Hepatocyte (in vitro differentiated cells): ENCODE measurements at regions not wholly inside any gene's neighbourhood (a gene's known extent, or its start where the extent isn't known, plus 50 kb on each side); places are given as distances from the start of the nearest gene placed in this dataset.
A peak's percentile ranks its signal among the peaks of the same experiment; 100 is the strongest.

ENCODE experiments used
- DNase-seq: peaks from one replicate; pipeline ENCODE4 v3.0.0-alpha.2; 2016; ENCODE audit warnings: low spot score
- H2AFZ ChIP-seq: fragments of 200-600 bp; sonication (generic); 2 replicates; pipeline ENCODE4 v1.6.0; 2016; ENCODE audit warnings: antibody characterized with exemption, mild to moderate bottlenecking
- H3K27ac ChIP-seq: fragments of 200-600 bp; sonication (generic); 2 replicates; pipeline ENCODE4 v1.5.1; 2016; ENCODE audit warnings: mild to moderate bottlenecking
- H3K27me3 ChIP-seq: fragments of 200-600 bp; sonication (generic); 2 replicates; pipeline ENCODE4 v1.6.1; 2016
- H3K36me3 ChIP-seq: fragments of 200-600 bp; sonication (generic); replicated peaks from 2 replicates; pipeline ENCODE4 v1.5.1; 2016; ENCODE audit warnings: low read depth; ENCODE audit not compliant: insufficient read depth
- H3K4me1 ChIP-seq: fragments of 200-600 bp; sonication (generic); 2 replicates; pipeline ENCODE4 v1.5.1; 2016; ENCODE audit warnings: mild to moderate bottlenecking, moderate library complexity; ENCODE audit not compliant: insufficient read depth
- H3K4me2 ChIP-seq: fragments of 200-600 bp; sonication (generic); 2 replicates; pipeline ENCODE4 v1.6.0; 2016
- H3K4me3 ChIP-seq: fragments of 200-600 bp; sonication (generic); 2 replicates; pipeline ENCODE4 v1.5.1; 2016; ENCODE audit warnings: mild to moderate bottlenecking
- H3K79me2 ChIP-seq: fragments of 200-600 bp; sonication (generic); 2 replicates; pipeline ENCODE4 v1.6.0; 2017; ENCODE audit warnings: mild to moderate bottlenecking
- H3K9me2 ChIP-seq: fragments of 200-600 bp; sonication (generic); replicated peaks from 2 replicates; pipeline ENCODE4 v1.6.0; 2017; ENCODE audit warnings: mild to moderate bottlenecking; ENCODE audit not compliant: insufficient read depth
- H3K9me3 ChIP-seq: fragments of 200-600 bp; sonication (generic); 2 replicates; pipeline ENCODE4 v1.5.1; 2016; ENCODE audit warnings: low read depth, mild to moderate bottlenecking
- H4K20me1 ChIP-seq: fragments of 200-600 bp; sonication (generic); 2 replicates; pipeline ENCODE4 v1.6.0; 2016; ENCODE audit warnings: mild to moderate bottlenecking; ENCODE audit not compliant: insufficient read depth, poor library complexity, severe bottlenecking
- EZH2 ChIP-seq: fragments of 200-600 bp; sonication (generic); IDR thresholded peaks from 2 replicates; pipeline ENCODE4 v1.6.1; 2016; ENCODE audit warnings: antibody characterized with exemption, mild to moderate bottlenecking, borderline replicate concordance
- EZH2phosphoT487 ChIP-seq: fragments of 200-600 bp; sonication (generic); IDR thresholded peaks from one replicate; pipeline ENCODE4 v1.6.1; 2018; ENCODE audit warnings: antibody characterized with exemption, mild to moderate bottlenecking, low read depth, moderate library complexity; ENCODE audit not compliant: unreplicated experiment, severe bottlenecking
- WGBS: methylation state at CpG from one replicate; pipeline ENCODE4 v1.1.6; 2016; ENCODE audit warnings: low lambda C conversion rate; ENCODE audit errors: missing lambda C conversion rate; 5-methylcytosine and 5-hydroxymethylcytosine counted together
- TF ChIP-seq, protein P1 (sequence below): fragments of 200-600 bp; sonication (generic); IDR thresholded peaks from 2 replicates; pipeline ENCODE4 v1.5.1; 2016; ENCODE audit warnings: antibody characterized with exemption, mild to moderate bottlenecking; ENCODE audit not compliant: poor library complexity

- Histone ChIP-seq H3K9me2 (no peaks in the 10 kb centered on the region), H3K4me3 (no peak overlapping the region), H2AFZ (no peak overlapping the region), H3K4me2 (no peak overlapping the region), H3K4me1 (peaks cover 24% of the 10 kb centered on the region), H3K9me3 (no peaks in the 10 kb centered on the region), H4K20me1 (no peaks in the 10 kb centered on the region), H3K79me2 (no peaks in the 10 kb centered on the region), H3K27me3 (no peaks in the 10 kb centered on the region), H3K27ac (peak overlapping the region; percentile 66), H3K36me3 (no peaks in the 10 kb centered on the region)
- WGBS, result 71% methylated on average over 7 of the region's 7 CpGs
- DNase-seq, result peak; percentile 54
- TF ChIP-seq EZH2 (no peak), EZH2phosphoT487 (no peak)
- TF ChIP-seq, protein P1, sequence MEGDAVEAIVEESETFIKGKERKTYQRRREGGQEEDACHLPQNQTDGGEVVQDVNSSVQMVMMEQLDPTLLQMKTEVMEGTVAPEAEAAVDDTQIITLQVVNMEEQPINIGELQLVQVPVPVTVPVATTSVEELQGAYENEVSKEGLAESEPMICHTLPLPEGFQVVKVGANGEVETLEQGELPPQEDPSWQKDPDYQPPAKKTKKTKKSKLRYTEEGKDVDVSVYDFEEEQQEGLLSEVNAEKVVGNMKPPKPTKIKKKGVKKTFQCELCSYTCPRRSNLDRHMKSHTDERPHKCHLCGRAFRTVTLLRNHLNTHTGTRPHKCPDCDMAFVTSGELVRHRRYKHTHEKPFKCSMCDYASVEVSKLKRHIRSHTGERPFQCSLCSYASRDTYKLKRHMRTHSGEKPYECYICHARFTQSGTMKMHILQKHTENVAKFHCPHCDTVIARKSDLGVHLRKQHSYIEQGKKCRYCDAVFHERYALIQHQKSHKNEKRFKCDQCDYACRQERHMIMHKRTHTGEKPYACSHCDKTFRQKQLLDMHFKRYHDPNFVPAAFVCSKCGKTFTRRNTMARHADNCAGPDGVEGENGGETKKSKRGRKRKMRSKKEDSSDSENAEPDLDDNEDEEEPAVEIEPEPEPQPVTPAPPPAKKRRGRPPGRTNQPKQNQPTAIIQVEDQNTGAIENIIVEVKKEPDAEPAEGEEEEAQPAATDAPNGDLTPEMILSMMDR, result no peak
Measured at GRCh38 chr15:88982304-88982945, 69.2 kb upstream of the MFGE8 start.

- H3K27ac ChIP-seq, result peak overlapping the region; percentile 66
- no peak overlapping the region for H3K4me2 ChIP-seq
- no peaks in the 10 kb centered on the region for H3K9me3 ChIP-seq
- no peaks in the 10 kb centered on the region for H3K79me2 ChIP-seq
- no peak for DNase-seq
- no peaks in the 10 kb centered on the region for H3K36me3 ChIP-seq
- no peaks in the 10 kb centered on the region for H3K9me2 ChIP-seq
- peaks cover 29% of the 10 kb centered on the region for H3K4me1 ChIP-seq
- no peak overlapping the region for H3K4me3 ChIP-seq
- H2AFZ ChIP-seq, result no peak overlapping the region
- 88% methylated on average over 2 of the region's 2 CpGs for WGBS
- TF ChIP-seq EZH2phosphoT487, result no peak
- no peak for TF ChIP-seq EZH2
- TF ChIP-seq, protein P1, result no peak
- no peaks in the 10 kb centered on the region for H3K27me3 ChIP-seq
- H4K20me1 ChIP-seq, result no peaks in the 10 kb centered on the region
Measured at GRCh38 chr15:88982946-88983342, 69.8 kb upstream of the MFGE8 start.

GRCh38 chr15:88983861-88984429 lies 70.8 kb upstream of the MFGE8 start:
- 95% methylated on average over 9 of the region's 9 CpGs for WGBS
- no peak for DNase-seq

More at GRCh38 chr15:88983861-88984429, 70.8 kb upstream of the MFGE8 start:
- Histone ChIP-seq H3K9me2 (no peaks in the 10 kb centered on the region), H3K4me1 (peaks cover 31% of the 10 kb centered on the region), H3K4me2 (no peak overlapping the region), H3K27me3 (no peaks in the 10 kb centered on the region), H3K9me3 (no peaks in the 10 kb centered on the region), H3K27ac (no peak overlapping the region), H3K79me2 (no peaks in the 10 kb centered on the region), H3K36me3 (no peaks in the 10 kb centered on the region), H4K20me1 (no peaks in the 10 kb centered on the region), H2AFZ (no peak overlapping the region), H3K4me3 (no peak overlapping the region)
- TF ChIP-seq EZH2 (no peak), EZH2phosphoT487 (no peak)
- TF ChIP-seq, protein P1, result no peak
